ENCODE measurements at regions not wholly inside any gene's neighbourhood (a gene's known extent, or its start where the extent isn't known, plus 50 kb on each side); places are given as distances from the start of the nearest gene placed in this dataset.
"Not testable (repeated sequence)": the region's sequence is repeated elsewhere in the genome, so short reads cannot be mapped to it uniquely, and the experiment has no call there.

- POLR2A ChIA-PET, result no interaction called here
- no peak overlapping the region for H2AFZ ChIP-seq (ENCODE audit: low read depth, low read length)
- no peaks in the 10 kb centered on the region for H3K9me3 ChIP-seq (replicated peaks; ENCODE audit: control insufficient read depth, insufficient read depth, low read length)
Measured at GRCh38 chr6:170036916-170037315, 254.0 kb downstream of the DLL1 start.

GRCh38 chr6:170036367-170036766 is 254.5 kb downstream of the DLL1 start:
- H3K9me1 ChIP-seq (replicated peaks; ENCODE audit: control insufficient read depth, extremely low read depth, insufficient read depth, low read length); H4K20me1 ChIP-seq (replicated peaks; ENCODE audit: control insufficient read depth, extremely low read depth, insufficient read depth, low read length); intact Hi-C loops (cut with micrococcal nuclease); H3K36me3 ChIP-seq (ENCODE audit: control insufficient read depth in 2 of 2, extremely low read depth in 1 of 2, insufficient read depth in 2 of 2, low read length in 2 of 2); DNase-seq (ENCODE audit: low read depth, low spot score); H3K9me3 ChIP-seq (replicated peaks; ENCODE audit: control insufficient read depth, insufficient read depth, low read length); H3K27ac ChIP-seq (ENCODE audit: insufficient read depth, low read depth, low read length); H3K9ac ChIP-seq (replicated peaks; ENCODE audit: extremely low read depth, insufficient read depth, low read length); H3K4me2 ChIP-seq (ENCODE audit: insufficient read depth, low read length); dilution Hi-C loops (cut with MboI; ENCODE audit: extremely low pct_ligation_motif_present, low sequenced_read_pairs); BruUV-seq (replicated peaks); POLR2A ChIA-PET; H3K79me2 ChIP-seq (ENCODE audit: control insufficient read depth, insufficient read depth, low read length); H3K4me3 ChIP-seq (replicated peaks in 1 of 3; ENCODE audit: insufficient read depth in 1 of 3, low read depth in 1 of 3, low read length in 3 of 3); FAIRE-seq; H3K4me1 ChIP-seq (ENCODE audit: control insufficient read depth, extremely low read depth, insufficient read depth, low read length); H3K27me3 ChIP-seq (ENCODE audit: control insufficient read depth in 2 of 2, insufficient read depth in 2 of 2, low read length in 2 of 2); H2AFZ ChIP-seq (ENCODE audit: low read depth, low read length): not testable (repeated sequence)
- CTCF ChIA-PET, result interaction anchor here (0.9 to 2.3 kb wide), 2 partner anchors 42 to 204 kb away, joined by 3 to 7 read pairs; no protein-coding TSS in a partner anchor

More at GRCh38 chr6:170036916-170037315, 254.0 kb downstream of the DLL1 start:
- H3K27ac ChIP-seq (ENCODE audit: insufficient read depth, low read depth, low read length), result no peak overlapping the region
- intact Hi-C loops (cut with micrococcal nuclease) (no loop called here), dilution Hi-C loops (cut with MboI; ENCODE audit: extremely low pct_ligation_motif_present, low sequenced_read_pairs) (no loop called here)
- H3K9ac ChIP-seq (replicated peaks; ENCODE audit: extremely low read depth, insufficient read depth, low read length), result no peak overlapping the region
- no peaks in the 10 kb centered on the region for H3K27me3 ChIP-seq (ENCODE audit: control insufficient read depth in 2 of 2, insufficient read depth in 2 of 2, low read length in 2 of 2)
- no peak for DNase-seq (ENCODE audit: low read depth, low spot score)
- no peak for FAIRE-seq
- no peaks in the 10 kb centered on the region for H3K36me3 ChIP-seq (ENCODE audit: control insufficient read depth in 2 of 2, extremely low read depth in 1 of 2, insufficient read depth in 2 of 2, low read length in 2 of 2)
- no peaks in the 10 kb centered on the region for H3K9me1 ChIP-seq (replicated peaks; ENCODE audit: control insufficient read depth, extremely low read depth, insufficient read depth, low read length)
- CTCF ChIA-PET, result interaction anchor here (2.3 kb wide), 1 partner anchor 205 kb away, joined by 7 read pairs; no protein-coding TSS in a partner anchor
- no peaks in the 10 kb centered on the region for H3K4me1 ChIP-seq (ENCODE audit: control insufficient read depth, extremely low read depth, insufficient read depth, low read length)
- TF ChIP-seq GATA2 (IDR thresholded peaks at IDR 0.05; ENCODE audit: insufficient read depth, insufficient read length, low read depth, low read length), result no peak
- no peak for TF ChIP-seq POLR2A (IDR thresholded peaks at IDR 0.05; ENCODE audit: low read depth, low read length)
- no peak for TF ChIP-seq POLR2AphosphoS5 (IDR thresholded peaks at IDR 0.05; ENCODE audit: insufficient read depth, low read depth, low read length)
- TF ChIP-seq FOS (IDR thresholded peaks at IDR 0.05; ENCODE audit: borderline replicate concordance, insufficient read depth, low read length), result no peak
- no peak for TF ChIP-seq EZH2 (IDR thresholded peaks at IDR 0.05; ENCODE audit: borderline replicate concordance, low read depth, low read length, severe bottlenecking)
- TF ChIP-seq JUN (IDR thresholded peaks at IDR 0.05; ENCODE audit: borderline replicate concordance, insufficient read depth, insufficient read length, low read depth), result no peak
- TF ChIP-seq CTCF (IDR thresholded peaks at IDR 0.05; ENCODE audit: extremely low read depth in 1 of 2, insufficient read depth in 1 of 2, low read depth in 1 of 2, low read length in 2 of 2), result no peak
- no peak for TF ChIP-seq MYC (IDR thresholded peaks at IDR 0.05; ENCODE audit: low read depth, low read length)
- TF ChIP-seq MAX (IDR thresholded peaks at IDR 0.05; ENCODE audit: insufficient read depth, insufficient read length), result no peak
- no peaks in the 10 kb centered on the region for H3K79me2 ChIP-seq (ENCODE audit: control insufficient read depth, insufficient read depth, low read length)
- no TSS peak for BruUV-seq (replicated peaks)
- H4K20me1 ChIP-seq (replicated peaks; ENCODE audit: control insufficient read depth, extremely low read depth, insufficient read depth, low read length), result no peaks in the 10 kb centered on the region
- H3K4me2 ChIP-seq (ENCODE audit: insufficient read depth, low read length), result no peak overlapping the region
- H3K4me3 ChIP-seq (replicated peaks in 1 of 3; ENCODE audit: insufficient read depth in 1 of 3, low read depth in 1 of 3, low read length in 3 of 3), result no peak overlapping the region
